IMR-90 (cell line): ENCODE measurements at regions not wholly inside any gene's neighbourhood (a gene's known extent, or its start where the extent isn't known, plus 50 kb on each side); places are given as distances from the start of the nearest gene placed in this dataset.

Source experiments
- ATAC-seq: fragments of 200-7000 bp; cut with Tn5 transposase; 2 replicates; pipeline ENCODE4 v1.9.1; 2020; ENCODE audit warnings: low read depth, mild to moderate bottlenecking, moderate library complexity
- BruUV-seq: library from RNA; stranded (reverse); fragments of 400-500 nt; replicated peaks from 2 replicates; lab custom pipeline; 2021; lab: Mats Ljungman, UMichigan
- CTCF ChIA-PET: fragments of 300-600 bp; formaldehyde crosslinking; extraction: SDS; loops from one replicate; lab custom pipeline; 2021; ENCODE audit warnings: antibody characterized with exemption; lab: Yijun Ruan, JAX
- POLR2A ChIA-PET: fragments of 300-600 bp; sonication (Branson Sonifier 250); formaldehyde crosslinking; loops from one replicate; lab custom pipeline; 2022; ENCODE audit warnings: antibody characterized with exemption; ENCODE audit not compliant: unreplicated experiment; lab: Charles Lee
- DNase-seq: peaks from one replicate; pipeline ENCODE4 v3.0.0; 2013
- H2AFZ ChIP-seq: replicated peaks from 2 replicates; pipeline ENCODE3; 2013; ENCODE audit warnings: low read length, mild to moderate bottlenecking; ENCODE audit not compliant: poor library complexity
- H2AK5ac ChIP-seq: 2 replicates; pipeline ENCODE4 v1.6.1; 2013; ENCODE audit warnings: low read depth, low read length, inconsistent platforms
- H2AK9ac ChIP-seq: replicated peaks from 2 replicates; pipeline ENCODE3; 2013; ENCODE audit warnings: mild to moderate bottlenecking, low read depth, low read length, moderate library complexity; ENCODE audit not compliant: poor library complexity
- H2BK120ac ChIP-seq: 2 replicates; pipeline ENCODE4 v1.6.1; 2013; ENCODE audit warnings: low read depth, low read length, inconsistent platforms
- H2BK15ac ChIP-seq: 3 replicates; pipeline ENCODE4 v1.6.1; 2013; ENCODE audit warnings: low read depth, low read length, inconsistent platforms
- H2BK20ac ChIP-seq: 2 replicates; pipeline ENCODE4 v1.6.1; 2013; ENCODE audit warnings: low read depth, mild to moderate bottlenecking, inconsistent platforms, low read length, moderate library complexity
- H2BK5ac ChIP-seq: 2 replicates; pipeline ENCODE4 v1.6.1; 2013; ENCODE audit warnings: mild to moderate bottlenecking, low read depth, low read length, inconsistent platforms; ENCODE audit not compliant: poor library complexity, severe bottlenecking
- H3K14ac ChIP-seq: replicated peaks from 2 replicates; pipeline ENCODE4 v1.6.1; 2013; ENCODE audit warnings: low read depth, low read length, inconsistent platforms
- H3K18ac ChIP-seq: 2 replicates; pipeline ENCODE4 v1.6.1; 2013; ENCODE audit warnings: low read depth, low read length, control low read depth
- H3K23ac ChIP-seq: 2 replicates; pipeline ENCODE4 v1.6.1; 2013; ENCODE audit warnings: low read depth, low read length, inconsistent platforms
- H3K27ac ChIP-seq: 2 replicates; pipeline ENCODE4 v1.5.1; 2013; ENCODE audit warnings: mild to moderate bottlenecking, control low read depth, low read length; ENCODE audit not compliant: insufficient read depth
- H3K27me3 ChIP-seq: 2 replicates; pipeline ENCODE4 v1.6.1; 2013; ENCODE audit warnings: low read length; ENCODE audit not compliant: control insufficient read depth, insufficient read depth
- H3K36me3 ChIP-seq: 2 replicates; pipeline ENCODE4 v1.6.1; 2013; ENCODE audit warnings: low read length, mixed read lengths; ENCODE audit not compliant: control insufficient read depth, insufficient read depth
- H3K4ac ChIP-seq: 2 replicates; pipeline ENCODE4 v1.6.1; 2013; ENCODE audit warnings: low read depth, low read length, inconsistent platforms
- H3K4me1 ChIP-seq: 2 replicates; pipeline ENCODE4 v1.6.1; 2013; ENCODE audit warnings: low read length, mixed read lengths; ENCODE audit not compliant: control insufficient read depth, insufficient read depth
- H3K4me2 ChIP-seq: 2 replicates; pipeline ENCODE4 v1.6.1; 2013; ENCODE audit warnings: low read depth, mild to moderate bottlenecking, control low read depth, low read length, moderate library complexity
- H3K4me3 ChIP-seq: 2 replicates; pipeline ENCODE4 v1.5.1; 2013; ENCODE audit warnings: low read depth, mild to moderate bottlenecking, control low read depth, low read length, moderate library complexity; ENCODE audit not compliant: insufficient read depth
- H3K56ac ChIP-seq: 2 replicates; pipeline ENCODE4 v1.6.1; 2013; ENCODE audit warnings: low read length, inconsistent platforms; ENCODE audit not compliant: insufficient read depth; ENCODE audit errors: extremely low read depth
- H3K79me1 ChIP-seq, 2 experiments: 2 replicates each; pipeline ENCODE4 v1.6.1; 2013; ENCODE audit warnings: low read length in 2 of 2, inconsistent platforms in 1 of 2, low read depth in 1 of 2
- H3K9ac ChIP-seq: 2 replicates; pipeline ENCODE4 v1.6.1; 2013; ENCODE audit warnings: low read depth, low read length, control low read depth
- H3K9me1 ChIP-seq: 2 replicates; pipeline ENCODE4 v1.6.1; 2013; ENCODE audit warnings: low read length, inconsistent platforms; ENCODE audit not compliant: insufficient read depth
- H3K9me3 ChIP-seq: 2 replicates; pipeline ENCODE4 v1.6.1; 2013; ENCODE audit warnings: low read length; ENCODE audit not compliant: control insufficient read depth, insufficient read depth
- H4K20me1 ChIP-seq: 2 replicates; pipeline ENCODE4 v1.6.1; 2013; ENCODE audit warnings: low read length, inconsistent platforms; ENCODE audit not compliant: insufficient read depth
- H4K5ac ChIP-seq: 2 replicates; pipeline ENCODE4 v1.6.1; 2013; ENCODE audit warnings: mild to moderate bottlenecking, low read depth, low read length, control low read depth
- H4K8ac ChIP-seq, 2 experiments: 2 replicates each; pipeline ENCODE4 v1.6.1; 2013; ENCODE audit warnings: low read depth in 2 of 2, low read length in 2 of 2, control low read depth in 1 of 2, inconsistent platforms in 1 of 2
- H4K91ac ChIP-seq: 2 replicates; pipeline ENCODE4 v1.6.1; 2013; ENCODE audit warnings: low read depth, low read length, inconsistent platforms; ENCODE audit not compliant: insufficient read depth
- BHLHE40 ChIP-seq: fragments of 150-350 bp; IDR thresholded peaks from 2 replicates; pipeline ENCODE4 v1.6.1; 2016; ENCODE audit warnings: mild to moderate bottlenecking, low read depth, low read length
- MAFK ChIP-seq: IDR thresholded peaks from 2 replicates; pipeline ENCODE4 v1.6.1; 2012; ENCODE audit warnings: low read depth, low read length, improper control_type of control experiment
- MAZ ChIP-seq: IDR thresholded peaks from 2 replicates; pipeline ENCODE4 v1.6.1; 2012; ENCODE audit warnings: low read depth, mild to moderate bottlenecking, low read length, improper control_type of control experiment, moderate library complexity, borderline replicate concordance
- MXI1 ChIP-seq: IDR thresholded peaks from 2 replicates; pipeline ENCODE4 v1.6.1; 2012; ENCODE audit warnings: low read depth, mild to moderate bottlenecking, low read length, moderate library complexity, borderline replicate concordance
- POLR2A ChIP-seq: IDR thresholded peaks from 2 replicates; pipeline ENCODE4 v1.6.1; 2012; ENCODE audit warnings: mild to moderate bottlenecking, low read depth, low read length
- RAD21 ChIP-seq: IDR thresholded peaks from 2 replicates; pipeline ENCODE4 v1.6.1; 2012; ENCODE audit warnings: low read length, improper control_type of control experiment
- RCOR1 ChIP-seq: IDR thresholded peaks from 2 replicates; pipeline ENCODE4 v1.6.1; 2012; ENCODE audit warnings: mild to moderate bottlenecking, low read length, improper control_type of control experiment; ENCODE audit not compliant: insufficient replicate concordance
- RFX5 ChIP-seq: IDR thresholded peaks from 2 replicates; pipeline ENCODE4 v1.8.0; 2012; ENCODE audit warnings: low read depth, mild to moderate bottlenecking, low read length, moderate library complexity
- SMC3 ChIP-seq: fragments of 150-350 bp; IDR thresholded peaks from 2 replicates; pipeline ENCODE4 v1.6.1; 2016; ENCODE audit warnings: low read depth, mild to moderate bottlenecking, antibody characterized with exemption, low read length, moderate library complexity
- dilution Hi-C: fragments of 300-500 bp; cut with HindIII; formaldehyde crosslinking; loops from one replicate; pipeline ENCODE4 v1.14.3; 2018; ENCODE audit warnings: low sequenced_read_pairs; ENCODE audit not compliant: unreplicated experiment
- in situ Hi-C: fragments of 300-500 bp; cut with MboI; formaldehyde crosslinking; loops from 3 replicates; pipeline ENCODE4 v1.14.3; 2019; ENCODE audit warnings: low sequenced_read_pairs, inconsistent platforms, mixed read lengths
- intact Hi-C: fragments of 100-400 bp; cut with micrococcal nuclease; formaldehyde crosslinking; loops from 2 replicates; pipeline ENCODE4 v1.10.0; 2022
- TF ChIP-seq, protein P1 (sequence below): conservative IDR thresholded peaks from 2 replicates; pipeline ENCODE4 v1.5.1; 2012; ENCODE audit warnings: mild to moderate bottlenecking, low read depth, low read length, improper control_type of control experiment
- TF ChIP-seq, protein P2 (sequence below): fragments of 150-350 bp; IDR thresholded peaks from 2 replicates; pipeline ENCODE4 v1.6.1; 2017; ENCODE audit warnings: mild to moderate bottlenecking, antibody characterized with exemption, low read length, low read depth

DNA sequence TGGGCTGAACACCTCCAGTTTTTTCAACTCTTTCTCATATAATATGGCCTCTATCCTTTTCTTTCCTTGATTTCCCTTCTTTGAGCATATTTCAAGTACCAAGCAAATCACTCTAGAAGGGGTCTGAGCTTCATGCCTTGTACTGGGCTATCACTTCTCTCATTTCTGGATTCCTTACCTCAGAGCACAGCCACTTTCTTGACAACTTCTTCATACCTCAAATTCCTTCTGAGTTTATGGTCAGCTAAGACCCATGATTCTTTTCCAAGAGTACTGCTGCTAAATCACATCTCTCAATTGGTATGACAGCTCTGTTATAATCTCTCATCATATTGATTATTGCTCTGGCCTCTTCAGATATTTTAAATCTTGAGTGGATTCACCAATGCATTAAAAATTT, 224.8 kb upstream of the ZBED5 start:
- H3K56ac ChIP-seq, result no peak overlapping the region
- H2BK120ac ChIP-seq, result no peak overlapping the region
- intact Hi-C loops, result no loop called here
- H3K14ac ChIP-seq, result no peak overlapping the region
- ChIA-PET CTCF (no interaction called here), POLR2A (no interaction called here)
- in situ Hi-C loops, result no loop called here
- H2AFZ ChIP-seq, result no peak overlapping the region
- dilution Hi-C loops, result no loop called here
- H4K20me1 ChIP-seq, result no peaks in the 10 kb centered on the region; the same call in 1 of the 2 replicates
- H2BK20ac ChIP-seq, result no peak overlapping the region
- H3K4me1 ChIP-seq, result no peaks in the 10 kb centered on the region
- H3K36me3 ChIP-seq, result no peaks in the 10 kb centered on the region
- H2BK15ac ChIP-seq, result no peak overlapping the region
- H2AK5ac ChIP-seq, result no peak overlapping the region
- no peaks in the 10 kb centered on the region for H3K9me3 ChIP-seq
- no peak overlapping the region for H3K4me3 ChIP-seq
- no peak for DNase-seq
- H2BK5ac ChIP-seq, result no peak overlapping the region
- H3K9ac ChIP-seq, result no peak overlapping the region
- H4K8ac ChIP-seq, result no peak overlapping the region
- no peak overlapping the region for H2AK9ac ChIP-seq
- no peak overlapping the region for H3K4ac ChIP-seq
- no TSS peak for BruUV-seq
- H3K27me3 ChIP-seq, result peaks cover 50% of the 10 kb centered on the region
- H3K4me2 ChIP-seq, result no peak overlapping the region
- H3K79me1 ChIP-seq, result no peaks in the 10 kb centered on the region
- TF ChIP-seq RCOR1 (no peak), MAFK (no peak), POLR2A (no peak), MXI1 (no peak), RAD21 (no peak), SMC3 (no peak), RFX5 (no peak), BHLHE40 (no peak), MAZ (no peak)
- TF ChIP-seq, protein P1, sequence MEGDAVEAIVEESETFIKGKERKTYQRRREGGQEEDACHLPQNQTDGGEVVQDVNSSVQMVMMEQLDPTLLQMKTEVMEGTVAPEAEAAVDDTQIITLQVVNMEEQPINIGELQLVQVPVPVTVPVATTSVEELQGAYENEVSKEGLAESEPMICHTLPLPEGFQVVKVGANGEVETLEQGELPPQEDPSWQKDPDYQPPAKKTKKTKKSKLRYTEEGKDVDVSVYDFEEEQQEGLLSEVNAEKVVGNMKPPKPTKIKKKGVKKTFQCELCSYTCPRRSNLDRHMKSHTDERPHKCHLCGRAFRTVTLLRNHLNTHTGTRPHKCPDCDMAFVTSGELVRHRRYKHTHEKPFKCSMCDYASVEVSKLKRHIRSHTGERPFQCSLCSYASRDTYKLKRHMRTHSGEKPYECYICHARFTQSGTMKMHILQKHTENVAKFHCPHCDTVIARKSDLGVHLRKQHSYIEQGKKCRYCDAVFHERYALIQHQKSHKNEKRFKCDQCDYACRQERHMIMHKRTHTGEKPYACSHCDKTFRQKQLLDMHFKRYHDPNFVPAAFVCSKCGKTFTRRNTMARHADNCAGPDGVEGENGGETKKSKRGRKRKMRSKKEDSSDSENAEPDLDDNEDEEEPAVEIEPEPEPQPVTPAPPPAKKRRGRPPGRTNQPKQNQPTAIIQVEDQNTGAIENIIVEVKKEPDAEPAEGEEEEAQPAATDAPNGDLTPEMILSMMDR, result no peak
- TF ChIP-seq, protein P2, sequence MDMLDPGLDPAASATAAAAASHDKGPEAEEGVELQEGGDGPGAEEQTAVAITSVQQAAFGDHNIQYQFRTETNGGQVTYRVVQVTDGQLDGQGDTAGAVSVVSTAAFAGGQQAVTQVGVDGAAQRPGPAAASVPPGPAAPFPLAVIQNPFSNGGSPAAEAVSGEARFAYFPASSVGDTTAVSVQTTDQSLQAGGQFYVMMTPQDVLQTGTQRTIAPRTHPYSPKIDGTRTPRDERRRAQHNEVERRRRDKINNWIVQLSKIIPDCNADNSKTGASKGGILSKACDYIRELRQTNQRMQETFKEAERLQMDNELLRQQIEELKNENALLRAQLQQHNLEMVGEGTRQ, result no peak
- no peak overlapping the region for H3K18ac ChIP-seq
- no peak overlapping the region for H4K91ac ChIP-seq
- no peak for ATAC-seq
- H4K5ac ChIP-seq, result no peak overlapping the region
- no peak overlapping the region for H3K23ac ChIP-seq
- no peak overlapping the region for H3K27ac ChIP-seq
- no peaks in the 10 kb centered on the region for H3K9me1 ChIP-seq
